GM23338 (cell line): ENCODE measurements at regions not wholly inside any gene's neighbourhood (a gene's known extent, or its start where the extent isn't known, plus 50 kb on each side); places are given as distances from the start of the nearest gene placed in this dataset.

Experiments used
- ATAC-seq: fragments of 200-7000 bp; cut with Tn5 transposase; 3 replicates; pipeline ENCODE4 v1.9.1; 2020
- DNase-seq: peaks from one replicate; pipeline ENCODE4 v3.0.0-alpha.2; 2015; ENCODE audit warnings: low spot score
- H2AFZ ChIP-seq: fragments of 200-600 bp; sonication (generic); 2 replicates; pipeline ENCODE4 v1.8.0; 2016; ENCODE audit warnings: antibody characterized with exemption, mild to moderate bottlenecking, moderate library complexity
- H3F3A ChIP-seq: fragments of 200-600 bp; sonication (generic); replicated peaks from 2 replicates; pipeline ENCODE4 v1.8.0; 2017; ENCODE audit warnings: antibody characterized with exemption, mixed run types, low read depth
- H3K27ac ChIP-seq: fragments of 200-600 bp; sonication (generic); 2 replicates; pipeline ENCODE4 v1.6.1; 2016; ENCODE audit warnings: low read depth
- H3K27me3 ChIP-seq: fragments of 200-600 bp; sonication (generic); 2 replicates; pipeline ENCODE4 v1.8.0; 2016; ENCODE audit warnings: mild to moderate bottlenecking, mixed run types, moderate library complexity; ENCODE audit not compliant: insufficient read depth
- H3K36me3 ChIP-seq: fragments of 200-600 bp; sonication (generic); 2 replicates; pipeline ENCODE4 v1.8.0; 2016; ENCODE audit warnings: mild to moderate bottlenecking; ENCODE audit not compliant: insufficient read depth
- H3K4me1 ChIP-seq: fragments of 200-600 bp; sonication (generic); 2 replicates; pipeline ENCODE4 v1.8.0; 2016; ENCODE audit warnings: mild to moderate bottlenecking, moderate library complexity; ENCODE audit not compliant: insufficient read depth
- H3K4me2 ChIP-seq: fragments of 200-600 bp; sonication (generic); 2 replicates; pipeline ENCODE4 v1.7.1; 2017; ENCODE audit warnings: mixed run types
- H3K4me3 ChIP-seq: fragments of 200-600 bp; sonication (generic); 2 replicates; pipeline ENCODE4 v1.6.1; 2016; ENCODE audit warnings: mixed run types
- H3K79me2 ChIP-seq: fragments of 200-600 bp; sonication (generic); replicated peaks from 2 replicates; pipeline ENCODE4 v1.8.0; 2017; ENCODE audit warnings: mild to moderate bottlenecking; ENCODE audit not compliant: insufficient read depth
- H3K9me2 ChIP-seq: fragments of 200-600 bp; sonication (generic); 2 replicates; pipeline ENCODE4 v1.8.0; 2017; ENCODE audit not compliant: insufficient read depth
- H4K20me1 ChIP-seq: fragments of 200-600 bp; sonication (generic); replicated peaks from 2 replicates; pipeline ENCODE4 v1.8.0; 2017; ENCODE audit warnings: mild to moderate bottlenecking; ENCODE audit not compliant: insufficient read depth
- H3K27ac Mint-ChIP-seq: 2 replicates; pipeline ENCODE4 v1.8.0; 2020; ENCODE audit warnings: inconsistent platforms, mild to moderate bottlenecking, moderate library complexity, mixed read lengths
- H3K27me3 Mint-ChIP-seq: 3 replicates; pipeline ENCODE4 v1.8.0; 2022; ENCODE audit warnings: low read depth, mild to moderate bottlenecking, moderate library complexity, mixed read lengths, inconsistent platforms; ENCODE audit not compliant: insufficient read depth, poor library complexity
- H3K36me3 Mint-ChIP-seq: 3 replicates; pipeline ENCODE4 v1.8.0; 2021; ENCODE audit warnings: low read depth, mild to moderate bottlenecking, inconsistent platforms, moderate library complexity, mixed read lengths
- H3K4me1 Mint-ChIP-seq: 3 replicates; pipeline ENCODE4 v1.8.0; 2020; ENCODE audit warnings: mild to moderate bottlenecking, inconsistent platforms, mixed read lengths
- H3K4me3 Mint-ChIP-seq: 3 replicates; pipeline ENCODE4 v1.8.0; 2021; ENCODE audit warnings: moderate library complexity, mild to moderate bottlenecking, inconsistent platforms, mixed read lengths
- H3K9me3 Mint-ChIP-seq: 3 replicates; pipeline ENCODE4 v1.8.0; 2020; ENCODE audit warnings: moderate library complexity, mild to moderate bottlenecking, inconsistent platforms, mixed read lengths
- CREB1 ChIP-seq: fragments of 250-450 bp; sonication (Bioruptor Pico); IDR thresholded peaks from 2 replicates; pipeline ENCODE4 v1.5.0; 2020; ENCODE audit warnings: low read depth, mild to moderate bottlenecking, moderate library complexity
- CTCF ChIP-seq, 2 experiments: fragments of 200-600 bp in 1 of 2; sonication (generic) in 1 of 2; conservative IDR thresholded peaks; 2 replicates each; pipeline versions ENCODE4 v1.5.1 to v1.6.1; 2016 to 2017; ENCODE audit warnings: antibody characterized with exemption in 2 of 2, low read depth in 2 of 2, mild to moderate bottlenecking in 2 of 2, moderate library complexity in 1 of 2
- EZH2 ChIP-seq: fragments of 200-600 bp; sonication (generic); IDR thresholded peaks from one replicate; pipeline ENCODE4 v1.8.0; 2017; ENCODE audit warnings: antibody characterized with exemption, mild to moderate bottlenecking, low read depth; ENCODE audit not compliant: unreplicated experiment
- EZH2phosphoT487 ChIP-seq: fragments of 200-600 bp; sonication (generic); IDR thresholded peaks from one replicate; pipeline ENCODE4 v1.8.1; 2018; ENCODE audit warnings: antibody characterized with exemption; ENCODE audit not compliant: unreplicated experiment
- JUNB ChIP-seq: IDR thresholded peaks from one replicate; pipeline ENCODE4 v1.6.1; 2016; ENCODE audit warnings: antibody characterized with exemption; ENCODE audit not compliant: unreplicated experiment
- NANOG ChIP-seq: IDR thresholded peaks from 2 replicates; pipeline ENCODE4 v1.6.1; 2016; ENCODE audit warnings: antibody characterized with exemption, borderline replicate concordance
- POLR2AphosphoS5 ChIP-seq: IDR thresholded peaks from 2 replicates; pipeline ENCODE4 v1.6.1; 2016; ENCODE audit warnings: antibody characterized with exemption, low read depth
- STAT1 ChIP-seq: IDR thresholded peaks from one replicate; pipeline ENCODE4 v1.6.1; 2016; ENCODE audit warnings: antibody characterized with exemption; ENCODE audit not compliant: unreplicated experiment
- ZNF114 ChIP-seq: fragments of 250-450 bp; sonication (Bioruptor Pico); IDR thresholded peaks from 2 replicates; pipeline ENCODE4 v1.5.0; 2020; ENCODE audit warnings: mild to moderate bottlenecking, moderate library complexity
- ZNF331 ChIP-seq: fragments of 250-450 bp; sonication (Bioruptor Pico); IDR thresholded peaks from 2 replicates; pipeline ENCODE4 v1.5.0; 2020; ENCODE audit warnings: low read depth, mild to moderate bottlenecking, moderate library complexity
- TF ChIP-seq, protein P1 (sequence below): IDR thresholded peaks from 2 replicates; pipeline ENCODE4 v1.6.1; 2016; ENCODE audit warnings: antibody characterized with exemption
- TF ChIP-seq, protein P2 (sequence below): IDR thresholded peaks from one replicate; pipeline ENCODE4 v1.6.1; 2018; ENCODE audit warnings: antibody characterized with exemption; ENCODE audit not compliant: unreplicated experiment
- TF ChIP-seq, protein P3 (sequence below): fragments of 250-450 bp; sonication (Bioruptor Pico); IDR thresholded peaks from 2 replicates; pipeline ENCODE4 v1.5.0; 2020; ENCODE audit warnings: mild to moderate bottlenecking, moderate library complexity

GRCh38 chr12:63006536-63006935, 71.6 kb upstream of the PPM1H start:
- no peak for DNase-seq
- Histone ChIP-seq H3K4me3 (no peak overlapping the region), H3K4me2 (no peak overlapping the region), H2AFZ (no peak overlapping the region), H3K27me3 (no peaks in the 10 kb centered on the region), H3F3A (no peaks in the 10 kb centered on the region), H3K9me2 (peaks cover 12% of the 10 kb centered on the region), H3K4me1 (0 out of 2 replicates have a peak, but pooled peaks cover 3% of the 10 kb centered on the region), H3K27ac (no peak overlapping the region), H3K79me2 (no peaks in the 10 kb centered on the region), H4K20me1 (no peaks in the 10 kb centered on the region), H3K36me3 (no peaks in the 10 kb centered on the region)
- Mint-ChIP-seq H3K27me3 (peaks cover 4% of the 10 kb centered on the region), H3K27ac (no peak overlapping the region), H3K4me3 (no peak overlapping the region), H3K9me3 (no peaks in the 10 kb centered on the region), H3K4me1 (peaks cover 9% of the 10 kb centered on the region), H3K36me3 (no peaks in the 10 kb centered on the region)
- TF ChIP-seq ZNF114 (no peak), ZNF331 (no peak), JUNB (no peak), CTCF (conservative IDR thresholded peaks at IDR 0.05; ENCODE audit: low read depth in 2 of 2) (no peak), STAT1 (no peak), EZH2 (no peak), NANOG (no peak), EZH2phosphoT487 (no peak), POLR2AphosphoS5 (no peak), CREB1 (CRISPR knock-in tag) (no peak)
- TF ChIP-seq, protein P1, sequence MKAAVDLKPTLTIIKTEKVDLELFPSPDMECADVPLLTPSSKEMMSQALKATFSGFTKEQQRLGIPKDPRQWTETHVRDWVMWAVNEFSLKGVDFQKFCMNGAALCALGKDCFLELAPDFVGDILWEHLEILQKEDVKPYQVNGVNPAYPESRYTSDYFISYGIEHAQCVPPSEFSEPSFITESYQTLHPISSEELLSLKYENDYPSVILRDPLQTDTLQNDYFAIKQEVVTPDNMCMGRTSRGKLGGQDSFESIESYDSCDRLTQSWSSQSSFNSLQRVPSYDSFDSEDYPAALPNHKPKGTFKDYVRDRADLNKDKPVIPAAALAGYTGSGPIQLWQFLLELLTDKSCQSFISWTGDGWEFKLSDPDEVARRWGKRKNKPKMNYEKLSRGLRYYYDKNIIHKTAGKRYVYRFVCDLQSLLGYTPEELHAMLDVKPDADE: no peak
- TF ChIP-seq, protein P2, sequence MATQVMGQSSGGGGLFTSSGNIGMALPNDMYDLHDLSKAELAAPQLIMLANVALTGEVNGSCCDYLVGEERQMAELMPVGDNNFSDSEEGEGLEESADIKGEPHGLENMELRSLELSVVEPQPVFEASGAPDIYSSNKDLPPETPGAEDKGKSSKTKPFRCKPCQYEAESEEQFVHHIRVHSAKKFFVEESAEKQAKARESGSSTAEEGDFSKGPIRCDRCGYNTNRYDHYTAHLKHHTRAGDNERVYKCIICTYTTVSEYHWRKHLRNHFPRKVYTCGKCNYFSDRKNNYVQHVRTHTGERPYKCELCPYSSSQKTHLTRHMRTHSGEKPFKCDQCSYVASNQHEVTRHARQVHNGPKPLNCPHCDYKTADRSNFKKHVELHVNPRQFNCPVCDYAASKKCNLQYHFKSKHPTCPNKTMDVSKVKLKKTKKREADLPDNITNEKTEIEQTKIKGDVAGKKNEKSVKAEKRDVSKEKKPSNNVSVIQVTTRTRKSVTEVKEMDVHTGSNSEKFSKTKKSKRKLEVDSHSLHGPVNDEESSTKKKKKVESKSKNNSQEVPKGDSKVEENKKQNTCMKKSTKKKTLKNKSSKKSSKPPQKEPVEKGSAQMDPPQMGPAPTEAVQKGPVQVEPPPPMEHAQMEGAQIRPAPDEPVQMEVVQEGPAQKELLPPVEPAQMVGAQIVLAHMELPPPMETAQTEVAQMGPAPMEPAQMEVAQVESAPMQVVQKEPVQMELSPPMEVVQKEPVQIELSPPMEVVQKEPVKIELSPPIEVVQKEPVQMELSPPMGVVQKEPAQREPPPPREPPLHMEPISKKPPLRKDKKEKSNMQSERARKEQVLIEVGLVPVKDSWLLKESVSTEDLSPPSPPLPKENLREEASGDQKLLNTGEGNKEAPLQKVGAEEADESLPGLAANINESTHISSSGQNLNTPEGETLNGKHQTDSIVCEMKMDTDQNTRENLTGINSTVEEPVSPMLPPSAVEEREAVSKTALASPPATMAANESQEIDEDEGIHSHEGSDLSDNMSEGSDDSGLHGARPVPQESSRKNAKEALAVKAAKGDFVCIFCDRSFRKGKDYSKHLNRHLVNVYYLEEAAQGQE: no peak
- TF ChIP-seq, protein P3, sequence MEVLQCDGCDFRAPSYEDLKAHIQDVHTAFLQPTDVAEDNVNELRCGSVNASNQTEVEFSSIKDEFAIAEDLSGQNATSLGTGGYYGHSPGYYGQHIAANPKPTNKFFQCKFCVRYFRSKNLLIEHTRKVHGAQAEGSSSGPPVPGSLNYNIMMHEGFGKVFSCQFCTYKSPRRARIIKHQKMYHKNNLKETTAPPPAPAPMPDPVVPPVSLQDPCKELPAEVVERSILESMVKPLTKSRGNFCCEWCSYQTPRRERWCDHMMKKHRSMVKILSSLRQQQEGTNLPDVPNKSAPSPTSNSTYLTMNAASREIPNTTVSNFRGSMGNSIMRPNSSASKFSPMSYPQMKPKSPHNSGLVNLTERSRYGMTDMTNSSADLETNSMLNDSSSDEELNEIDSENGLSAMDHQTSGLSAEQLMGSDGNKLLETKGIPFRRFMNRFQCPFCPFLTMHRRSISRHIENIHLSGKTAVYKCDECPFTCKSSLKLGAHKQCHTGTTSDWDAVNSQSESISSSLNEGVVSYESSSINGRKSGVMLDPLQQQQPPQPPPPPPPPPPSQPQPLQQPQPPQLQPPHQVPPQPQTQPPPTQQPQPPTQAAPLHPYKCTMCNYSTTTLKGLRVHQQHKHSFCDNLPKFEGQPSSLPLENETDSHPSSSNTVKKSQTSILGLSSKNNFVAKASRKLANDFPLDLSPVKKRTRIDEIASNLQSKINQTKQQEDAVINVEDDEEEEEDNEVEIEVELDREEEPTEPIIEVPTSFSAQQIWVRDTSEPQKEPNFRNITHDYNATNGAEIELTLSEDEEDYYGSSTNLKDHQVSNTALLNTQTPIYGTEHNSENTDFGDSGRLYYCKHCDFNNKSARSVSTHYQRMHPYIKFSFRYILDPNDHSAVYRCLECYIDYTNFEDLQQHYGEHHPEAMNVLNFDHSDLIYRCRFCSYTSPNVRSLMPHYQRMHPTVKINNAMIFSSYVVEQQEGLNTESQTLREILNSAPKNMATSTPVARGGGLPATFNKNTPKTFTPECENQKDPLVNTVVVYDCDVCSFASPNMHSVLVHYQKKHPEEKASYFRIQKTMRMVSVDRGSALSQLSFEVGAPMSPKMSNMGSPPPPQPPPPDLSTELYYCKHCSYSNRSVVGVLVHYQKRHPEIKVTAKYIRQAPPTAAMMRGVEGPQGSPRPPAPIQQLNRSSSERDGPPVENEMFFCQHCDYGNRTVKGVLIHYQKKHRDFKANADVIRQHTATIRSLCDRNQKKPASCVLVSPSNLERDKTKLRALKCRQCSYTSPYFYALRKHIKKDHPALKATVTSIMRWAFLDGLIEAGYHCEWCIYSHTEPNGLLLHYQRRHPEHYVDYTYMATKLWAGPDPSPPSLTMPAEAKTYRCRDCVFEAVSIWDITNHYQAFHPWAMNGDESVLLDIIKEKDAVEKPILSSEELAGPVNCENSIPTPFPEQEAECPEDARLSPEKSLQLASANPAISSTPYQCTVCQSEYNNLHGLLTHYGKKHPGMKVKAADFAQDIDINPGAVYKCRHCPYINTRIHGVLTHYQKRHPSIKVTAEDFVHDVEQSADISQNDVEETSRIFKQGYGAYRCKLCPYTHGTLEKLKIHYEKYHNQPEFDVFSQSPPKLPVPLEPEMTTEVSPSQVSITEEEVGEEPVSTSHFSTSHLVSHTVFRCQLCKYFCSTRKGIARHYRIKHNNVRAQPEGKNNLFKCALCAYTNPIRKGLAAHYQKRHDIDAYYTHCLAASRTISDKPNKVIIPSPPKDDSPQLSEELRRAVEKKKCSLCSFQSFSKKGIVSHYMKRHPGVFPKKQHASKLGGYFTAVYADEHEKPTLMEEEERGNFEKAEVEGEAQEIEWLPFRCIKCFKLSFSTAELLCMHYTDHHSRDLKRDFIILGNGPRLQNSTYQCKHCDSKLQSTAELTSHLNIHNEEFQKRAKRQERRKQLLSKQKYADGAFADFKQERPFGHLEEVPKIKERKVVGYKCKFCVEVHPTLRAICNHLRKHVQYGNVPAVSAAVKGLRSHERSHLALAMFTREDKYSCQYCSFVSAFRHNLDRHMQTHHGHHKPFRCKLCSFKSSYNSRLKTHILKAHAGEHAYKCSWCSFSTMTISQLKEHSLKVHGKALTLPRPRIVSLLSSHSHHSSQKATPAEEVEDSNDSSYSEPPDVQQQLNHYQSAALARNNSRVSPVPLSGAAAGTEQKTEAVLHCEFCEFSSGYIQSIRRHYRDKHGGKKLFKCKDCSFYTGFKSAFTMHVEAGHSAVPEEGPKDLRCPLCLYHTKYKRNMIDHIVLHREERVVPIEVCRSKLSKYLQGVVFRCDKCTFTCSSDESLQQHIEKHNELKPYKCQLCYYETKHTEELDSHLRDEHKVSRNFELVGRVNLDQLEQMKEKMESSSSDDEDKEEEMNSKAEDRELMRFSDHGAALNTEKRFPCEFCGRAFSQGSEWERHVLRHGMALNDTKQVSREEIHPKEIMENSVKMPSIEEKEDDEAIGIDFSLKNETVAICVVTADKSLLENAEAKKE: no peak
- no peak for ATAC-seq
